ENCODE measurements at regions not wholly inside any gene's neighbourhood (a gene's known extent, or its start where the extent isn't known, plus 50 kb on each side); places are given as distances from the start of the nearest gene placed in this dataset.

DNA sequence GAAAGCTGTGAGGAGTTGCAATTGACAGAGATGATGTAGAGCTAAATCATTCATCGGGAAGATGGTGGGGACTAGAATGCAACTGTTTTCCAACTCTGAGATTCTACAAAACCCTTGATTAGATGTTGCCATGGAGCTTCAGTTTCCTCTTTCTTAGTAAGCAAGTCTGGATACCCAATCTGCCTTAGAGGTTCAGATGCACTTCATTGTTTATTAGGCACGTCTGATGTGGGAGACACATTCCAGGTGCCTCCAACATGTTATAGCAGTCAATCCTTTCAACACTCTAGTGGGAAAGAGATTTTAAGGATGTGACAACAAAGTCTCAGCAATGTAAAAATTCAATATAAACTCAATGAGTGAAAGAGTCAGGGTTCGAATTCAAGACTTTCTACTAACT is 291.3 kb upstream of the PHYHIPL start:
- no peaks in the 10 kb centered on the region for H3K4me1 Mint-ChIP-seq
- no peak overlapping the region for H3K4me3 Mint-ChIP-seq
- DNase-seq, result no peak
- H3K27ac Mint-ChIP-seq, result no peak overlapping the region
- no peak for ATAC-seq (ENCODE audit: low read depth)
- H3K36me3 Mint-ChIP-seq, result no peaks in the 10 kb centered on the region
- H3K27me3 Mint-ChIP-seq, result no peaks in the 10 kb centered on the region
- peaks cover 2% of the 10 kb centered on the region for H3K9me3 Mint-ChIP-seq
- POLR2A ChIA-PET, result no interaction called here

DNA sequence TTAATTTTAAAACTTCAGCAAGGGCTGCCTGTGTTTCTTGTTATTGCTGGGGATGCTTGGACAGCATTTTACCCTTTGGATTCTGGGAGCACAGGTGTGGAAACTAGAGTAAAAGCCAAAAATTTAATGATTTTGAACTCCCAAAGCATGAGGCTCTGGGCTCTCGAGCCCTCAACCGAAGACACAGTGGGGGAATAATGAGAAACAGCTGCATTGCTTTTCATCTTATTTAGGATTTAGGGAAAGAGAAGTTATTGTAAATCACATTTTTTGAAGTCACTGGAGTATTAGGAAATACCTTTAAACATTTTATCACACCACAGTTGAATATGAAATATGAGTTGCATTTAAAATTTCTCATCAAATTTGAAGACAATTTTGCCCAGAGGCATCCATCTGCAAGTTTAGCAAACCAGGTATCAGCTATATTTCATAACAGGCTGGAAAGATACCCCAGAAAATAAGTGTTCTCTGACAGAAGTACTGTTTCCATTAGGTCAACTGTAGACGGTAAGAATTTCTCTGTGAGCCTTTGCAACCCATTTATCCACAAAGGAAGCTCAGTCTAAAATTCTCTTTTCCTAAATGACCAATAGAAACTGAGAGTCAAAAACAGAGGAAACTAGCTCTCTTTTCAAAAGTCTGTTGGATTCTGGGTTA is 290.6 kb upstream of the PHYHIPL start:
- ATAC-seq (ENCODE audit: low read depth) (no peak), DNase-seq (no peak)
- no peaks in the 10 kb centered on the region for H3K27me3 Mint-ChIP-seq
- H3K9me3 Mint-ChIP-seq, result peaks cover 2% of the 10 kb centered on the region
- no peak overlapping the region for H3K4me3 Mint-ChIP-seq
- no peak overlapping the region for H3K27ac Mint-ChIP-seq
- no peaks in the 10 kb centered on the region for H3K36me3 Mint-ChIP-seq
- no peaks in the 10 kb centered on the region for H3K4me1 Mint-ChIP-seq
- POLR2A ChIA-PET, result no interaction called here

DNA sequence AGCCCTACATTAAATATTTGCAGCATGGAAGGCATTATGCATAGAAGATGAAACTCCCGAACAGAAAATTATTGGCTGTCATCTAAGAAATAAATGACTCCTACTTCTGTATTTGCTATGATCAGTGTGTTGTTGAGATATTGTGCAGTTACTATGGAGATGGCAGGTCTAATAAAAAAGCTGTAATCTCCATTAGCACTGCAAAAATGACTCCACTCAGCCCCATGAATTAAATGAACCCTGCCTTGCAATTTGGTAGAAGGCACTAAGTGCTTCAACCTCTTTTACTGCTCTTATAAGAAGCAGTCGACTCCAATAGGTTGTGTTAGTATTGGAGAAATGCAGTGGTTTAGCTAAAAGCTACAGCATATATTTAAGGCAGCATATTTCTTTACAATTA is 290.0 kb upstream of the PHYHIPL start:
- no peaks in the 10 kb centered on the region for H3K36me3 Mint-ChIP-seq
- ATAC-seq (ENCODE audit: low read depth) (no peak), DNase-seq (no peak)
- no peak overlapping the region for H3K27ac Mint-ChIP-seq
- H3K4me1 Mint-ChIP-seq, result no peaks in the 10 kb centered on the region
- no peaks in the 10 kb centered on the region for H3K27me3 Mint-ChIP-seq
- H3K4me3 Mint-ChIP-seq, result no peak overlapping the region
- H3K9me3 Mint-ChIP-seq, result peaks cover 2% of the 10 kb centered on the region
- POLR2A ChIA-PET, result no interaction called here

DNA sequence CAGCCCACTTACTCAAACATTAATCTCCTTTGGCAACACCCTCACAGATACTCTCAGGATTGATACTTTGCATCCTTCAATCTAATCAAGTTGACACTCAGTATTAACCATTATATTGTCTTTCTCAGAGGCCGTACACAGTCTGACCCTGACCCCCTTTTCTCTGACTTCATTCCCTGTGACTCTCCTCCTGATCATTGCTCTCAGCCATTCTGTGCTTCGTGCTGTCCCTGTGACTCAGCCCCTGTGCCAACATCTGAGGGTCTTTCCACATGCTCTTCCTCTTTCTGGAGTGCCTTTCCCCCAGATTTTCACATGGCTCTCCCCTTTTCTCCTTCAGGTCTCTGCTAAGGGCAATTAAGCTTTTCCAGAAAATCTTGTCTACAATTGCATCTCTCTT is 289.0 kb upstream of the PHYHIPL start:
- H3K4me3 Mint-ChIP-seq, result no peak overlapping the region
- POLR2A ChIA-PET, result no interaction called here

DNA sequence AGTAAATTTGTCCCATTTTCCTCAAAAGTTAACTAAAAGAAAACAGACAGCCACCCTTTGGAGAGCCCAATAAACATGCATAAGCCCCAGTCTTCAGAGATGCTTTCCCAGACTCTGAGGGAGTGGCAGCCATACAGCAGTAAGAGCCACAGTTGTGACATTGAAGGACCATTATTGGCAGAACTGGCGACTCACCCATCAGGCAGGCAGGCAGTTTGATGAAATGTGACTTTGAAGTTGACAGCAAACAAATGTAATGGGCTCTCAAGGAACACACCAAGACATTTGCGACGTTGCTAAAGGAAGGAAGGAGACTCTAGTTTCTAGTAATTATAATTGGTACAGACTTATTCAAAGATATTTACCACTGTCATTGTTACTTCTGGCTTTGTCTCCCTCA is 287.5 kb upstream of the PHYHIPL start:
- Mint-ChIP-seq H3K9me3 (no peaks in the 10 kb centered on the region), H3K4me3 (no peak overlapping the region), H3K27me3 (no peaks in the 10 kb centered on the region), H3K4me1 (no peaks in the 10 kb centered on the region), H3K27ac (no peak overlapping the region), H3K36me3 (no peaks in the 10 kb centered on the region)
- POLR2A ChIA-PET, result no interaction called here
- DNase-seq (no peak), ATAC-seq (ENCODE audit: low read depth) (no peak)

More for the DNA sequence above, 289.0 kb upstream of the PHYHIPL start:
- H3K27ac Mint-ChIP-seq, result no peak overlapping the region
- H3K9me3 Mint-ChIP-seq, result no peaks in the 10 kb centered on the region
- DNase-seq, result no peak
- no peaks in the 10 kb centered on the region for H3K36me3 Mint-ChIP-seq
- H3K4me1 Mint-ChIP-seq, result no peaks in the 10 kb centered on the region
- no peaks in the 10 kb centered on the region for H3K27me3 Mint-ChIP-seq
- ATAC-seq (ENCODE audit: low read depth), result no peak

DNA sequence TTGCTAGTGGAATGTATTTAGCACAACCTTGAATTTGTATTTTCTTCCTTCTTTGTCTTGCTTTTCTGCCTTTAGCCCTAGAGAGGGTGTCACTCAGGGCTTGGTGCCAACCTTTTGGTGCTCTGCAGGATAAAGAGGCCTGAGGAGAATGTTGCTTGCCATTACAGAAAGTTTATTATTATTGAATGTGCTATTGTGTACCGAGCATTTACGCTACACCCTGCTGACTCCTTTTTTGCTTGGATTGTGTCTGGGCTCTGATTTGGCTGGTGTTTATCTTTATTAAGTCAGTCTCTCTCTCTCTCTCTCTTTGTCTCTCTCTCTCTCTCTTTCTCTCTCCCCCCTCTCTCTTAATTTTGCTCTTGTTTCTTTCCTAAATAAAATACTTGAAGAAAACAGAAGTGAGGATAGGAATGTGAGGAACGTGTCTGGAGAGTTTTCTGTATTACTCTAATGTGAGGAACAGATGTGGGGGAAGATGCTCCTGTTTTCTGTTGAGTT is 284.4 kb upstream of the PHYHIPL start:
- Mint-ChIP-seq H3K27me3 (no peaks in the 10 kb centered on the region), H3K4me3 (no peak overlapping the region), H3K4me1 (no peaks in the 10 kb centered on the region), H3K36me3 (no peaks in the 10 kb centered on the region), H3K27ac (no peak overlapping the region), H3K9me3 (no peaks in the 10 kb centered on the region)
- ATAC-seq (ENCODE audit: low read depth), result no peak
- no peak for DNase-seq
- POLR2A ChIA-PET, result no interaction called here

DNA sequence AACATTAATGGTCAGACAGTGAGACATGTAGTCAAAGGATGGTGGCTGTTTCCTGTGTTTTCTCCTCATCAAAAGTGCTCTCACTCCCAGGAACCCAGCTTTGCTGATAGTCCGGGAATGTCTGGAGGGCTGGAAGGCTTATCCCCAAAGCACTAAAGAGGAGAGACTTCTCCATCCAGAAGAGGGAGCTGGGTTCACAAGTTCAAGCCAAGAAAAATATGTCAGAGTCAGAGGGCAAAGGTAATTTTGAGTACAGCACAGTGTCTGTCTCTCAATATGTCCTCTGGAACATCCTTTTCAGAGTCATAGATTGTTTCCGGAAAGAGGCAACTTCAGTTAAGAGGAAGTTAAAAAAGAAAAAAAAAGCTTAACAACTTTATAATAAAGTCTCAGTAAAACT is 281.5 kb upstream of the PHYHIPL start:
- peaks cover 2% of the 10 kb centered on the region for H3K27me3 Mint-ChIP-seq
- H3K27ac Mint-ChIP-seq, result no peak overlapping the region
- ATAC-seq (ENCODE audit: low read depth) (no peak), DNase-seq (no peak)
- POLR2A ChIA-PET, result no interaction called here
- H3K36me3 Mint-ChIP-seq, result no peaks in the 10 kb centered on the region
- H3K4me1 Mint-ChIP-seq, result no peaks in the 10 kb centered on the region
- H3K9me3 Mint-ChIP-seq, result no peaks in the 10 kb centered on the region
- H3K4me3 Mint-ChIP-seq, result no peak overlapping the region

DNA sequence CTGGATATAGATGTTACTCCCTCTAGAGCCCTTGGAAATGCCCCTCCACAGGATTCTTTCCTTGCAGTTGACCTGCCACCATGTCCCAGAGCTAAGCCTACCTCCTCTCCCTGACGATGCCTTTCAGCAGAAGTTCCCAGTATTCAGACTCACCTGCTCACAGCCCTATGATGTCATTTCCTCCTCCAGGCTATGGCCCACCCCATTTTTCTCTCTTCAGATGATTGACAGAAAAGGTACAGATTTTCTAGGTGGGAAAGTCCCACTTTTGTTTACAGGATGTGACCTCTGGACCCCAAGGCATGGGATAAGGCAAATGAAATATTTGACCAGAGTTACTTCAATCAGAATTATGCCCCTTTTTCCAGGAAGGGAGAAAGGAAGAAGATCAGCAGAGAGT is 280.2 kb upstream of the PHYHIPL start:
- H3K4me3 Mint-ChIP-seq, result no peak overlapping the region
- no peaks in the 10 kb centered on the region for H3K4me1 Mint-ChIP-seq
- H3K36me3 Mint-ChIP-seq, result no peaks in the 10 kb centered on the region
- DNase-seq, result no peak
- peaks cover 2% of the 10 kb centered on the region for H3K27me3 Mint-ChIP-seq
- H3K9me3 Mint-ChIP-seq, result no peaks in the 10 kb centered on the region
- ATAC-seq (ENCODE audit: low read depth), result no peak
- H3K27ac Mint-ChIP-seq, result no peak overlapping the region
- POLR2A ChIA-PET, result no interaction called here

DNA sequence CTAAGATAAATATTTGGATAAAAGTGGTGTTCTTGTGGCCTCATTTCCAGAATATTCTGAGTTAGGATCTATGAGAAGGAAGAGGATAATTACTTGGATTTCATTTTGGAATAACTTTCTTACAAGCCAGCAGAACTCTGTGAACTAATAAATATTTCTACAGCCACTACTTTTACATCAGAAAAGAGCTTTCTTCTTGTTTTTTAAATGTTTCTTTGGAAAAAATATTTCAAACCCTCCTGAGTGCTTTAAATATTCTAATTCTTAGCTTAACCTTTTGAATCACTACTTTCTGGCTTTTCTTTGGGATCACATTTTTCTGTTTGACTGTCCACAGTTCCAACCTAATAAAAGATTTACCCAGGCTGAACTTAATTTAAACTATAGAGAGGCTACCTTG is 279.2 kb upstream of the PHYHIPL start:
- no peak overlapping the region for H3K4me3 Mint-ChIP-seq
- H3K27ac Mint-ChIP-seq, result no peak overlapping the region
- POLR2A ChIA-PET, result no interaction called here
- no peak for ATAC-seq (ENCODE audit: low read depth)
- H3K9me3 Mint-ChIP-seq, result peaks cover 3% of the 10 kb centered on the region
- H3K27me3 Mint-ChIP-seq, result peaks cover 2% of the 10 kb centered on the region
- no peak for DNase-seq
- H3K36me3 Mint-ChIP-seq, result no peaks in the 10 kb centered on the region
- no peaks in the 10 kb centered on the region for H3K4me1 Mint-ChIP-seq

DNA sequence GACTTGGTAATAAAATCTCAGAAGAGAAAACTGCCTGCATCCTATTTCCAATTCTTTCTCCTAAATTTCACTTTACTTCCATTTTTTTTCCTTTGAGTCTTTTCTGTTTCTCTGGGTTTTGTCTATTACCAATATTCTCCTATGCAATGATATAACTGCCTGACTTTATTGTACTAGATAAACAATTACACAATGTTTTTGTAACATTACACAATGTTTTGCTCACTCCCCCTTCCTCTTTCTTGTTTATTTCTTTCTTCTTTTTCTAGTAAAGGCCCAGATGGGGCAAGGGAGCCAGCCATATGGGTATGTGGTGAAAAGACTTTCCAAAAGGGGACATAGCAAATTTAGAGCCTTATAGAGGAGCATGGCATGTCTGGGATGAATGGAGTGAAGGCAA is 278.7 kb upstream of the PHYHIPL start:
- Mint-ChIP-seq H3K27ac (no peak overlapping the region), H3K36me3 (no peaks in the 10 kb centered on the region), H3K4me3 (no peak overlapping the region), H3K9me3 (peaks cover 3% of the 10 kb centered on the region), H3K27me3 (peaks cover 2% of the 10 kb centered on the region), H3K4me1 (no peaks in the 10 kb centered on the region)
- POLR2A ChIA-PET, result no interaction called here
- no peak for ATAC-seq (ENCODE audit: low read depth)
- no peak for DNase-seq

DNA sequence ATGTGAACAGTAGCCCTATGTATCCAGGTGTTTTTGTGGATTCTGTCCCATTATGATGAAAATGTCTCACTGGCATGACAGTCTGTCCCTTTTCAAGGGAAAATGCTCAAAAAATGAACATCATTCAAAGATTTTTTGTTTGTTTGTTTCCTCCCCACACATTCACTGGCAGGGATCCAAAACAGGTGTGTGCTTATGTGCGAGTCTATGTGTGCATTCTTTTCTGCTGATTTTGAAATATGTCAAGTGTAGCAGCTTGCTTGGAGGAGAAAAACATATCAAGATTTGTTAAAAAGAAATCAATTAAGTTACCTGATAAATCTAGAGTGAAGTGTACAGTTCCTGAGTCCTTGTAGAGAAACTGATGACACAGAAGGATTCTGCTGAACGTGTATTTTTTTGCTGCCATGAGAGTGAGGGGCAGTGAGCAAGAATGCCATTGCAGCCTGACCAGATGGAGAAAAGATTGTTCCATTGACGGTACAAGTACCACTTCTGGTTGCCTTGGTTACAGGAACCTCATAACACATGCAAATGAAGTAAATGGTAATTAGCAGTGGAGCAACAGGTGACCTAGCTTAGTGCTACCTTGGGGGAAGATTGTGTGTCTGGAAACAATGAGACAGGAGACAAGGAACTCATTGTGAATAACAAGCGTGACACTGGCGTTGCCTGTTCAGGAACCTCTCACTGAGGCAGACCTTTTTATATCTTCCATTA is 277.4 kb upstream of the PHYHIPL start:
- no peak overlapping the region for H3K4me3 Mint-ChIP-seq
- H3K27me3 Mint-ChIP-seq, result peaks cover 2% of the 10 kb centered on the region
- DNase-seq (no peak), ATAC-seq (ENCODE audit: low read depth) (no peak)
- H3K9me3 Mint-ChIP-seq, result peaks cover 3% of the 10 kb centered on the region
- no peaks in the 10 kb centered on the region for H3K4me1 Mint-ChIP-seq
- POLR2A ChIA-PET, result no interaction called here
- H3K36me3 Mint-ChIP-seq, result no peaks in the 10 kb centered on the region
- H3K27ac Mint-ChIP-seq, result no peak overlapping the region

DNA sequence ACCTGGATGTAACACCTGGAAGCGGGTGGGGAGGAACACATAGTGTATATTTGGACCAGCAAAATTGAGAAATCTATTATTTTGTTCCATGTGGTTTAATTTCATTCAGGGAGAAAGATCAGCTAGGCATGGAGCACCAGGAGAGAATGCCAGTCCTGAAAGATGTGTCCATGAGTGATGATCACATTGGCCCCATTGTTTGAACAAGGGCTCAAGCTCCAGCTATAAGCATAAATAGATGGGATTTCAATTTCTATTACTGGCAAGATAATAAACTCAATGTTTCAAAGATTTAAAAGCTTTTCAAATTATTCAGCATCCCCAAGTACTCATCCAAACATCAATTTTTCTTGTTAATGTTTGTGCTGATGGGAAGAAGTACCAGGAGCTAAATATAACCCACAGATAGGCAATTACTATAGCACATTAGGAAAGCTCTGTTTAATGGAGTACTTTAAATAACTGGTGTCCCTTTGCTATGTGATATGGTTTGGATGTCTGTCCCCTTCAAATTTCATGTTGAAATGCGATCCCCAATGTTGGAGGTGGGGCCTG is 275.3 kb upstream of the PHYHIPL start:
- Mint-ChIP-seq H3K9me3 (peaks cover 3% of the 10 kb centered on the region), H3K27me3 (peaks cover 2% of the 10 kb centered on the region), H3K36me3 (no peaks in the 10 kb centered on the region), H3K4me1 (no peaks in the 10 kb centered on the region), H3K4me3 (no peak overlapping the region), H3K27ac (no peak overlapping the region)
- ATAC-seq (ENCODE audit: low read depth) (no peak), DNase-seq (no peak)
- POLR2A ChIA-PET, result no interaction called here

DNA sequence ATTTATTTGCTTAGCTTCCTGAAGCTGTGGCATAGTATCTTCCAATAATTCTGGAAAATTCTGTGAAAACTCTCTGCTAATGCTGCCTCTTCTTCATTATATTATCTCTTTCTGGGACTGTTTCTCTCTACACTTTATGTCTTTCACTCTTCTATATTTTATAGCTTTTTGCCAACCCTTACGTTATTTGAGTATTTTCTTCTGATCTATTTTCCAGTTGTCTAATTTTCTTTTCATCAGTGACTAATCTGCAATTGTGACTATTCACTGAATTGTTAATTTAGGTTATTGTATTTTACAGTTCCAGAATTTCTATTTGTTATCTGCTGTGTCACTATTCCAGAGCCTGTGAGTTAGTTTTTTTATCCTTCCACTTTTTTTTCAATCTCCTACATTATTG is 273.4 kb upstream of the PHYHIPL start:
- Mint-ChIP-seq H3K9me3 (peaks cover 3% of the 10 kb centered on the region), H3K4me1 (no peaks in the 10 kb centered on the region), H3K27me3 (peaks cover 2% of the 10 kb centered on the region), H3K4me3 (no peak overlapping the region), H3K36me3 (no peaks in the 10 kb centered on the region), H3K27ac (no peak overlapping the region)
- no peak for DNase-seq
- no peak for ATAC-seq (ENCODE audit: low read depth)
- POLR2A ChIA-PET, result no interaction called here

DNA sequence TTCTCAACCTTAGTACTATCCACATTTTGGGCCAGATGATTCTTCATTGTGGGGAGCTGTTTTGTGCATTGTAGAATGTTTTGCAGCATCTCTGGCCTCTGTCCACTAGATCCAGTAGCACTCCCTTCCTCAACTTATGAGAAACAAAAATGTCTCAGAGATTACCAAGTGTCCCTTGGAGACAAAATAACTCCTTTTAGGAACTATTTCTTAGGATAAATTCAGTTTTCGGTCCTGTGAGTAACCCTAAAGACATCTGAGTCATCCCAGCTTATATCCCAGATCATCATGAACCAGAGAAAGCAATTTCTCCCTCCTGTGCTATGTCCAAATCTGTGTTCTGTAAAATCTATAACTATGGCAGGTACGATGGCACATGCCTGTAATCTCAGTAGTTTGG is 266.6 kb upstream of the PHYHIPL start:
- Mint-ChIP-seq H3K36me3 (no peaks in the 10 kb centered on the region), H3K9me3 (no peaks in the 10 kb centered on the region), H3K27me3 (peaks cover 2% of the 10 kb centered on the region), H3K27ac (no peak overlapping the region), H3K4me3 (no peak overlapping the region), H3K4me1 (no peaks in the 10 kb centered on the region)
- ATAC-seq (ENCODE audit: low read depth), result no peak
- POLR2A ChIA-PET, result no interaction called here
- DNase-seq, result no peak
